Astrocyte (in vitro differentiated cells and primary cell): ENCODE measurements at regions not wholly inside any gene's neighbourhood (a gene's known extent, or its start where the extent isn't known, plus 50 kb on each side); places are given as distances from the start of the nearest gene placed in this dataset.

Experiments used
- EZH2 ChIP-seq: IDR thresholded peaks from 2 replicates; pipeline ENCODE4 v1.6.1; 2012; ENCODE audit warnings: mild to moderate bottlenecking, low read length, inconsistent platforms; ENCODE audit not compliant: insufficient read depth
- TF ChIP-seq, protein P1 (sequence below): IDR thresholded peaks from 2 replicates; pipeline ENCODE4 v1.5.1; 2011; ENCODE audit warnings: low read depth, mild to moderate bottlenecking, inconsistent platforms, low read length, moderate library complexity; ENCODE audit not compliant: insufficient read depth

- TF ChIP-seq, protein P1, sequence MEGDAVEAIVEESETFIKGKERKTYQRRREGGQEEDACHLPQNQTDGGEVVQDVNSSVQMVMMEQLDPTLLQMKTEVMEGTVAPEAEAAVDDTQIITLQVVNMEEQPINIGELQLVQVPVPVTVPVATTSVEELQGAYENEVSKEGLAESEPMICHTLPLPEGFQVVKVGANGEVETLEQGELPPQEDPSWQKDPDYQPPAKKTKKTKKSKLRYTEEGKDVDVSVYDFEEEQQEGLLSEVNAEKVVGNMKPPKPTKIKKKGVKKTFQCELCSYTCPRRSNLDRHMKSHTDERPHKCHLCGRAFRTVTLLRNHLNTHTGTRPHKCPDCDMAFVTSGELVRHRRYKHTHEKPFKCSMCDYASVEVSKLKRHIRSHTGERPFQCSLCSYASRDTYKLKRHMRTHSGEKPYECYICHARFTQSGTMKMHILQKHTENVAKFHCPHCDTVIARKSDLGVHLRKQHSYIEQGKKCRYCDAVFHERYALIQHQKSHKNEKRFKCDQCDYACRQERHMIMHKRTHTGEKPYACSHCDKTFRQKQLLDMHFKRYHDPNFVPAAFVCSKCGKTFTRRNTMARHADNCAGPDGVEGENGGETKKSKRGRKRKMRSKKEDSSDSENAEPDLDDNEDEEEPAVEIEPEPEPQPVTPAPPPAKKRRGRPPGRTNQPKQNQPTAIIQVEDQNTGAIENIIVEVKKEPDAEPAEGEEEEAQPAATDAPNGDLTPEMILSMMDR: no peak
- no peak for TF ChIP-seq EZH2
Measured at GRCh38 chr12:92552412-92553108, 150.2 kb upstream of the PLEKHG7 start.
